ENCODE measurements at regions not wholly inside any gene's neighbourhood (a gene's known extent, or its start where the extent isn't known, plus 50 kb on each side); places are given as distances from the start of the nearest gene placed in this dataset.

GRCh38 chr9:115326461-115326860 lies 208.5 kb upstream of the TNC start:
- WGBS (ENCODE audit: insufficient coverage), result 100% methylated on average over 1 of the region's 3 CpGs
- ATAC-seq (no peak), DNase-seq (no peak)
- Histone ChIP-seq H3K4me1 (ENCODE audit: control insufficient read depth, insufficient read depth, low read length) (no peaks in the 10 kb centered on the region), H3K27me3 (ENCODE audit: control insufficient read depth, insufficient read depth, low read length) (no peaks in the 10 kb centered on the region), H3K4me3 (ENCODE audit: low read length) (no peak overlapping the region), H3K36me3 (ENCODE audit: control insufficient read depth, insufficient read depth, low read length) (no peaks in the 10 kb centered on the region), H3K27ac (ENCODE audit: low read length) (no peak overlapping the region), H3K9me3 (ENCODE audit: control insufficient read depth, insufficient read depth, low read length) (no peaks in the 10 kb centered on the region)
- TF ChIP-seq CTCF (IDR thresholded peaks at IDR 0.05), result no peak
- Mint-ChIP-seq H3K4me3 (no peak overlapping the region), H3K27ac (no peak overlapping the region), H3K27me3 (ENCODE audit: low read depth in 2 of 2) (no peaks in the 10 kb centered on the region), H3K9me3 (peaks cover 9 to 10% of the 10 kb centered on the region in 2 donors), H3K36me3 (no peaks in the 10 kb centered on the region), H3K4me1 (no peaks in the 10 kb centered on the region)
- intact Hi-C loops (cut with micrococcal nuclease), result no loop called here

GRCh38 chr9:115327436-115328122 lies 209.6 kb upstream of the TNC start:
- 88% methylated on average over 2 of the region's 2 CpGs for WGBS (ENCODE audit: insufficient coverage)
- Mint-ChIP-seq H3K27ac (no peak overlapping the region), H3K9me3 (peaks cover 8 to 9% of the 10 kb centered on the region in 2 donors), H3K4me3 (no peak overlapping the region), H3K36me3 (no peaks in the 10 kb centered on the region), H3K4me1 (no peaks in the 10 kb centered on the region), H3K27me3 (ENCODE audit: low read depth in 2 of 2) (no peaks in the 10 kb centered on the region)
- no peaks in the 10 kb centered on the region for H3K4me1 ChIP-seq (ENCODE audit: control insufficient read depth, insufficient read depth, low read length)
- H3K36me3 ChIP-seq (ENCODE audit: control insufficient read depth, insufficient read depth, low read length), result no peaks in the 10 kb centered on the region
- DNase-seq (no peak), ATAC-seq (no peak)
- TF ChIP-seq CTCF (IDR thresholded peaks at IDR 0.05), result no peak
- no peak overlapping the region for H3K4me3 ChIP-seq (ENCODE audit: low read length)
- intact Hi-C loops (cut with micrococcal nuclease), result no loop called here
- H3K27me3 ChIP-seq (ENCODE audit: control insufficient read depth, insufficient read depth, low read length), result no peaks in the 10 kb centered on the region
- H3K9me3 ChIP-seq (ENCODE audit: control insufficient read depth, insufficient read depth, low read length), result no peaks in the 10 kb centered on the region
- H3K27ac ChIP-seq (ENCODE audit: low read length), result no peak overlapping the region

GRCh38 chr9:115328228-115328627 lies 210.3 kb upstream of the TNC start:
- no peaks in the 10 kb centered on the region for H3K4me1 Mint-ChIP-seq

More at GRCh38 chr9:115328228-115328627, 210.3 kb upstream of the TNC start:
- TF ChIP-seq CTCF (IDR thresholded peaks at IDR 0.05), result no peak
- intact Hi-C loops (cut with micrococcal nuclease), result no loop called here
- Mint-ChIP-seq H3K36me3 (no peaks in the 10 kb centered on the region), H3K27me3 (ENCODE audit: low read depth in 2 of 2) (no peaks in the 10 kb centered on the region), H3K9me3 (peaks cover 7 to 8% of the 10 kb centered on the region in 2 donors), H3K27ac (no peak overlapping the region), H3K4me3 (no peak overlapping the region)
- H3K4me1 ChIP-seq (ENCODE audit: control insufficient read depth, insufficient read depth, low read length), result no peaks in the 10 kb centered on the region
- no peaks in the 10 kb centered on the region for H3K36me3 ChIP-seq (ENCODE audit: control insufficient read depth, insufficient read depth, low read length)
- H3K27ac ChIP-seq (ENCODE audit: low read length), result no peak overlapping the region
- no peaks in the 10 kb centered on the region for H3K27me3 ChIP-seq (ENCODE audit: control insufficient read depth, insufficient read depth, low read length)
- H3K9me3 ChIP-seq (ENCODE audit: control insufficient read depth, insufficient read depth, low read length), result no peaks in the 10 kb centered on the region
- no peak for ATAC-seq
- WGBS (ENCODE audit: insufficient coverage), result 3% methylated on average over 1 of the region's 2 CpGs
- no peak for DNase-seq
- H3K4me3 ChIP-seq (ENCODE audit: low read length), result no peak overlapping the region

Data from natural killer cell (primary cell).